Osteoblast (primary cell): ENCODE measurements at regions not wholly inside any gene's neighbourhood (a gene's known extent, or its start where the extent isn't known, plus 50 kb on each side); places are given as distances from the start of the nearest gene placed in this dataset.

Experiments used
- DNase-seq: peaks from one replicate; pipeline ENCODE4 v3.0.0; 2011; ENCODE audit warnings: low spot score, mixed read lengths; ENCODE audit not compliant: insufficient read length; ENCODE audit errors: missing footprints
- H2AFZ ChIP-seq: 2 replicates; pipeline ENCODE4 v1.6.0; 2011; ENCODE audit warnings: mild to moderate bottlenecking, low read length
- H3K27ac ChIP-seq: 2 replicates; pipeline ENCODE4 v1.5.1; 2011; ENCODE audit warnings: mild to moderate bottlenecking, low read depth, low read length, moderate library complexity
- H3K27me3 ChIP-seq: 2 replicates; pipeline ENCODE4 v1.6.0; 2012; ENCODE audit warnings: mild to moderate bottlenecking, control low read depth, inconsistent platforms, low read length, moderate library complexity; ENCODE audit not compliant: insufficient read depth
- H3K36me3 ChIP-seq: 2 replicates; pipeline ENCODE4 v1.5.1; 2011; ENCODE audit warnings: mild to moderate bottlenecking, low read length, control low read depth, moderate library complexity; ENCODE audit not compliant: insufficient read depth
- H3K4me1 ChIP-seq: 2 replicates; pipeline ENCODE4 v1.5.1; 2011; ENCODE audit warnings: mild to moderate bottlenecking, low read length, control low read depth, moderate library complexity; ENCODE audit not compliant: insufficient read depth
- H3K4me2 ChIP-seq: 2 replicates; pipeline ENCODE4 v1.6.0; 2011; ENCODE audit warnings: mild to moderate bottlenecking, low read length; ENCODE audit not compliant: insufficient read depth
- H3K4me3 ChIP-seq: fragments of 200-600 bp; sonication (generic); 3 replicates; pipeline ENCODE4 v1.5.1; 2012; ENCODE audit warnings: mild to moderate bottlenecking, low read length, inconsistent platforms; ENCODE audit not compliant: insufficient read depth
- H3K79me2 ChIP-seq: 2 replicates; pipeline ENCODE4 v1.6.0; 2012; ENCODE audit warnings: mild to moderate bottlenecking, low read length, control low read depth, inconsistent platforms; ENCODE audit not compliant: insufficient read depth
- H3K9me3 ChIP-seq: 2 replicates; pipeline ENCODE4 v1.5.1; 2011; ENCODE audit warnings: low read depth, low read length, control low read depth
- H4K20me1 ChIP-seq: 2 replicates; pipeline ENCODE4 v1.6.0; 2012; ENCODE audit warnings: mild to moderate bottlenecking, low read length, control low read depth; ENCODE audit not compliant: insufficient read depth
- TF ChIP-seq, protein P1 (sequence below): IDR thresholded peaks from 2 replicates; pipeline ENCODE4 v1.5.1; 2011; ENCODE audit warnings: mild to moderate bottlenecking, low read depth, low read length, moderate library complexity; ENCODE audit errors: extremely low read depth

DNA sequence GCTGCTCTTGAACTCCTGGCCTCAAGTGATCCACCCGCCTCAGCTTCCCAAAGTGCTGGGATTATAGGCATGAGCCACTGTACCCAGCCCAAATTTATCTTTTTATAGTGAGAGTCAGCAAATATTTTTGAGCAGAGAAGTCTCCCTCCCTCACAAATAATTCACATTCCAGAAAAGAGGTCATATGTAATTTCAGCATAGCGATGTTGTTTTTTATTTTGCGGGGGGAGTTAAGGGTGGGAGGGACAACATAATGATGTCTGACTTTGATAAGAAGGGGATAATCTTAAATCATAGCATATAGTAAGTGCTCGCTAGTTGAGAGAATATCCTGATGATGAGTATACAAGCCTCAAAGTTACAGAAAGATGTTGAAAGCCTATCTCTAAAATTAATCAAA, 1090.2 kb upstream of the ACVR2A start:
- no peaks in the 10 kb centered on the region for H4K20me1 ChIP-seq
- no peaks in the 10 kb centered on the region for H3K4me1 ChIP-seq
- H3K4me2 ChIP-seq = no peak overlapping the region
- no peaks in the 10 kb centered on the region for H3K79me2 ChIP-seq
- TF ChIP-seq, protein P1, sequence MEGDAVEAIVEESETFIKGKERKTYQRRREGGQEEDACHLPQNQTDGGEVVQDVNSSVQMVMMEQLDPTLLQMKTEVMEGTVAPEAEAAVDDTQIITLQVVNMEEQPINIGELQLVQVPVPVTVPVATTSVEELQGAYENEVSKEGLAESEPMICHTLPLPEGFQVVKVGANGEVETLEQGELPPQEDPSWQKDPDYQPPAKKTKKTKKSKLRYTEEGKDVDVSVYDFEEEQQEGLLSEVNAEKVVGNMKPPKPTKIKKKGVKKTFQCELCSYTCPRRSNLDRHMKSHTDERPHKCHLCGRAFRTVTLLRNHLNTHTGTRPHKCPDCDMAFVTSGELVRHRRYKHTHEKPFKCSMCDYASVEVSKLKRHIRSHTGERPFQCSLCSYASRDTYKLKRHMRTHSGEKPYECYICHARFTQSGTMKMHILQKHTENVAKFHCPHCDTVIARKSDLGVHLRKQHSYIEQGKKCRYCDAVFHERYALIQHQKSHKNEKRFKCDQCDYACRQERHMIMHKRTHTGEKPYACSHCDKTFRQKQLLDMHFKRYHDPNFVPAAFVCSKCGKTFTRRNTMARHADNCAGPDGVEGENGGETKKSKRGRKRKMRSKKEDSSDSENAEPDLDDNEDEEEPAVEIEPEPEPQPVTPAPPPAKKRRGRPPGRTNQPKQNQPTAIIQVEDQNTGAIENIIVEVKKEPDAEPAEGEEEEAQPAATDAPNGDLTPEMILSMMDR = no peak
- no peak overlapping the region for H3K27ac ChIP-seq
- no peaks in the 10 kb centered on the region for H3K36me3 ChIP-seq
- no peak overlapping the region for H2AFZ ChIP-seq
- no peak overlapping the region for H3K4me3 ChIP-seq
- no peaks in the 10 kb centered on the region for H3K9me3 ChIP-seq
- DNase-seq = no peak
- H3K27me3 ChIP-seq = no peaks in the 10 kb centered on the region

DNA sequence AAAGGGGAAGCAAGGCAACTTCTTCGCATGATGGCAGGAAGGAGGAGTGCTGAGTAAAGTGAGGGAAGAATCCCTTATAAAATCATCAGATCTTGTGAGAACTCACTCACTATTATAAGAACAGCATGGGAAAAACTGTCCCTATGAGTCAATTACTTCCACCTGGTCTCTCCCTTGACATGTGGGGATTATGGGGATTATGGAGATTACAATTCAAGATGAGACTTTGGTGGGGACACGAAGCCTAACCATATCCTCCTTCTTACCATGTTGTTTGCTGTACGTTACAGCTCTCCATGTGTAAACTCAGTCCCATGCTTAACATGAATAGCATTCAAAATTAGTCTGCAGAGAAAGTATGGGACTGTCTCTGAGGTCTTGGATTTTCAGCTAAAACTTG, 1096.8 kb upstream of the ACVR2A start:
- H3K36me3 ChIP-seq = no peaks in the 10 kb centered on the region
- H3K4me3 ChIP-seq = no peak overlapping the region
- H3K4me1 ChIP-seq = no peaks in the 10 kb centered on the region
- H3K4me2 ChIP-seq = no peak overlapping the region
- H2AFZ ChIP-seq = no peak overlapping the region
- DNase-seq = no peak
- H3K79me2 ChIP-seq = no peaks in the 10 kb centered on the region
- H3K27ac ChIP-seq = no peak overlapping the region
- H3K27me3 ChIP-seq = no peaks in the 10 kb centered on the region
- H3K9me3 ChIP-seq = no peaks in the 10 kb centered on the region
- H4K20me1 ChIP-seq = no peaks in the 10 kb centered on the region
- TF ChIP-seq, protein P1 = no peak

DNA sequence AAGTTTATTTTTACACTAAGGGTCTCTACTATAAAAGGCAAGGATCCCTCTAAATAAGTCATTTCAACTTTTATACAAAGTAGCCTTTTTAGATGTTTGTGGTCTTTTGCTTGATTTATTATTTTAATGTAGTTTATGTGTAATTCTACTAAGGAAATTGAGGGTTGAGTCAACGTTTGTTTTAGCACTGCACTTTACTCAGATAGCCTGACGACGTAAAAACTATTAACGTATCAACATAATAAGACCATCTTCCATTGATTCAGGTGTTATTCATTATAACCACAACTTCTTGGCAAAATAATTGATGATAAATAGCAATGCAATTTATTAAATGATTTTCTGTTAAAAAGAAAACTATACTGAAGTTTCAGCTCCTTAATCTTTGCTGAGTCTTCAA, 1103.6 kb upstream of the ACVR2A start:
- no peaks in the 10 kb centered on the region for H3K36me3 ChIP-seq
- no peak overlapping the region for H2AFZ ChIP-seq
- no peaks in the 10 kb centered on the region for H3K9me3 ChIP-seq

DNA sequence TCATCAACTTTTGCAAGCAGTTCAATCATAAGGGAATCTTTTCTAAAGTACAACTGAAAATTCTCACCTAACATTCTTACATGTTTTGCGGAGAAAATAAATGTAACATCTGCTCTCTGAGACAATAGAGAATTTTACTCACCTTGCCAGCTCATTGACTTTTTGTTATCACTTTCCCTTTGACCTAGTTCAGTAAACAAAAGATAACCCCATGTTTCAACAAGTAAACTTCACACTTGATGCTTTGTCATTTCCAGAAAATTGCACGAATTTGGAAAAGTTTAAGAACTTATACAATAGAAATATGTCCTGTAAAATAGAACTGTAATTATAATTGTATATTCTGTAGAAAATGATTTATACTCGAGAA, 1110.0 kb upstream of the ACVR2A start:
- DNase-seq = no peak
- no peaks in the 10 kb centered on the region for H3K27me3 ChIP-seq
- no peaks in the 10 kb centered on the region for H4K20me1 ChIP-seq
- no peaks in the 10 kb centered on the region for H3K9me3 ChIP-seq
- H3K79me2 ChIP-seq = no peaks in the 10 kb centered on the region
- no peaks in the 10 kb centered on the region for H3K4me1 ChIP-seq
- TF ChIP-seq, protein P1 = no peak
- H2AFZ ChIP-seq = no peak overlapping the region
- H3K36me3 ChIP-seq = no peaks in the 10 kb centered on the region
- H3K27ac ChIP-seq = no peak overlapping the region
- H3K4me3 ChIP-seq = no peak overlapping the region
- no peak overlapping the region for H3K4me2 ChIP-seq

More for the DNA sequence above, 1103.6 kb upstream of the ACVR2A start:
- Histone ChIP-seq H3K79me2 (no peaks in the 10 kb centered on the region), H3K4me2 (no peak overlapping the region), H4K20me1 (no peaks in the 10 kb centered on the region), H3K4me3 (no peak overlapping the region), H3K27ac (no peak overlapping the region), H3K27me3 (no peaks in the 10 kb centered on the region), H3K4me1 (no peaks in the 10 kb centered on the region)
- TF ChIP-seq, protein P1 = no peak
- DNase-seq = no peak
